ENCODE measurements at regions not wholly inside any gene's neighbourhood (a gene's known extent, or its start where the extent isn't known, plus 50 kb on each side); places are given as distances from the start of the nearest gene placed in this dataset.
A peak's percentile ranks its signal among the peaks of the same experiment; 100 is the strongest.

GRCh38 chr2:57864926-57865325 is 181.7 kb upstream of the VRK2 start:
- no peak for DNase-seq

- DNase-seq: no peak
These were observed 178.9 kb upstream of the VRK2 start for GRCh38 chr2:57867730-57868129.

GRCh38 chr2:57868619-57869139 is 177.9 kb upstream of the VRK2 start:
- DNase-seq: no peak

- DNase-seq: no peak
These were observed 176.8 kb upstream of the VRK2 start for GRCh38 chr2:57869758-57870344.

- DNase-seq: no peak
These were observed 170.3 kb upstream of the VRK2 start for GRCh38 chr2:57876313-57876712.

- DNase-seq: peak; percentile 61
These were observed 168.8 kb upstream of the VRK2 start for GRCh38 chr2:57877811-57878170.

- DNase-seq: peak; percentile 61
These were observed 168.3 kb upstream of the VRK2 start for GRCh38 chr2:57878171-57878865.

- no peak for DNase-seq
These were observed 167.8 kb upstream of the VRK2 start for GRCh38 chr2:57878866-57879210.

- DNase-seq: no peak
These were observed 166.2 kb upstream of the VRK2 start for GRCh38 chr2:57880446-57880845.

GRCh38 chr2:57880967-57881366 is 165.6 kb upstream of the VRK2 start:
- DNase-seq: peak; percentile 63

- peak; percentile 16 for DNase-seq
These were observed 164.4 kb upstream of the VRK2 start for GRCh38 chr2:57881998-57882888.

- peak; percentile 63 for DNase-seq
These were observed 163.6 kb upstream of the VRK2 start for GRCh38 chr2:57882895-57883515.

GRCh38 chr2:57884281-57884680 is 162.3 kb upstream of the VRK2 start:
- no peak for DNase-seq

- no peak for DNase-seq
These were observed 160.9 kb upstream of the VRK2 start for GRCh38 chr2:57885742-57886141.

- DNase-seq: peak; percentile 80
These were observed 160.3 kb upstream of the VRK2 start for GRCh38 chr2:57886161-57886786.

GRCh38 chr2:57888463-57888862 is 158.1 kb upstream of the VRK2 start:
- no peak for DNase-seq

- DNase-seq: no peak
These were observed 156.1 kb upstream of the VRK2 start for GRCh38 chr2:57890464-57890863.

GRCh38 chr2:57891086-57891712 is 155.4 kb upstream of the VRK2 start:
- no peak for DNase-seq

- DNase-seq: no peak
These were observed 153.7 kb upstream of the VRK2 start for GRCh38 chr2:57892920-57893319.

- no peak for DNase-seq
These were observed 153.3 kb upstream of the VRK2 start for GRCh38 chr2:57893347-57893746.

GRCh38 chr2:57893786-57894185 is 152.8 kb upstream of the VRK2 start:
- DNase-seq: no peak

GRCh38 chr2:57894381-57894780 is 152.2 kb upstream of the VRK2 start:
- DNase-seq: no peak
